Breast epithelium (tissue), 4 donors: ENCODE measurements at regions not wholly inside any gene's neighbourhood (a gene's known extent, or its start where the extent isn't known, plus 50 kb on each side); places are given as distances from the start of the nearest gene placed in this dataset.

Source experiments
- DNase-seq, 2 donors: peaks; one replicate each; pipeline ENCODE4 v3.0.0-alpha.2; 2019; ENCODE audit warnings: low spot score in 2 of 2
- H3K27ac ChIP-seq, 2 donors: fragments of 200-600 bp; sonication (generic) in 1 of 2; one replicate each; pipeline ENCODE4 v1.5.1; 2016 to 2019; ENCODE audit warnings: mild to moderate bottlenecking in 1 of 2
- H3K27me3 ChIP-seq, 2 donors: fragments of 200-600 bp; sonication (generic) in 1 of 2; one replicate each; pipeline versions ENCODE4 v1.5.1 to v1.6.0; 2017 to 2019; ENCODE audit warnings: control low read depth in 1 of 2, mild to moderate bottlenecking in 1 of 2
- H3K36me3 ChIP-seq: fragments of 200-600 bp; one replicate; pipeline ENCODE4 v1.5.1; 2019
- H3K4me1 ChIP-seq, 2 donors: fragments of 200-600 bp; sonication (generic); one replicate each; pipeline ENCODE4 v1.5.1; 2016 to 2019; ENCODE audit warnings: control low read depth in 1 of 2
- H3K4me3 ChIP-seq, 3 donors: fragments of 200-600 bp; sonication (generic); 1 replicate in 2 of 3; 2 replicates in 1 of 3; pipeline ENCODE4 v1.5.1; 2016 to 2019; ENCODE audit warnings: mild to moderate bottlenecking in 3 of 3, moderate library complexity in 2 of 3
- H3K9me3 ChIP-seq, 2 donors: fragments of 200-600 bp; sonication (generic) in 1 of 2; one replicate each; pipeline ENCODE4 v1.5.1; 2016 to 2019; ENCODE audit warnings: control low read depth in 1 of 2
- CTCF ChIP-seq, 3 donors: fragments of 450-650 bp; IDR thresholded peaks; one replicate each; pipeline ENCODE4 v1.5.1; 2016 to 2017; ENCODE audit warnings: antibody characterized with exemption in 3 of 3, mild to moderate bottlenecking in 3 of 3, moderate library complexity in 3 of 3
- POLR2A ChIP-seq: fragments of 450-650 bp; IDR thresholded peaks from one replicate; pipeline ENCODE4 v1.6.1; 2016; ENCODE audit warnings: antibody characterized with exemption, mild to moderate bottlenecking, moderate library complexity
- POLR2AphosphoS5 ChIP-seq, 3 donors: sonication (generic); formaldehyde crosslinking; IDR thresholded peaks; one replicate each; pipeline ENCODE4 v1.6.1; 2017; ENCODE audit warnings: antibody characterized with exemption in 3 of 3
- intact Hi-C: fragments of 100-400 bp; cut with DNase I; formaldehyde crosslinking; loops from one replicate; pipeline ENCODE4 v1.15.1; 2023; ENCODE audit warnings: low total_unique reads

- TF ChIP-seq POLR2A, result no peak
- TF ChIP-seq POLR2AphosphoS5 (IDR thresholded peaks at IDR 0.05), result peak in 1 of 3 donors; percentile 39
- no peak overlapping the region for H3K27ac ChIP-seq
- peak in 1 of 2 donors; percentile 58 for DNase-seq
- intact Hi-C loops, result no loop called here
- peaks cover 0 to 8% of the 10 kb centered on the region in 2 donors for H3K4me1 ChIP-seq
- no peak overlapping the region for H3K4me3 ChIP-seq
- H3K27me3 ChIP-seq, result no peaks in the 10 kb centered on the region
- H3K36me3 ChIP-seq, result no peaks in the 10 kb centered on the region
- H3K9me3 ChIP-seq, result no peaks in the 10 kb centered on the region
Observed at GRCh38 chr4:123244137-123244536, 152.5 kb upstream of the SPRY1 start.

GRCh38 chr4:123246085-123246484, 150.5 kb upstream of the SPRY1 start:
- Histone ChIP-seq H3K4me3 (no peak overlapping the region), H3K36me3 (no peaks in the 10 kb centered on the region), H3K9me3 (no peaks in the 10 kb centered on the region), H3K27me3 (no peaks in the 10 kb centered on the region), H3K27ac (peak overlapping the region; percentile 8 to 71), H3K4me1 (peaks cover 3 to 10% of the 10 kb centered on the region in 2 donors)
- TF ChIP-seq POLR2A, result no peak
- no peak for TF ChIP-seq POLR2AphosphoS5 (IDR thresholded peaks at IDR 0.05)
- TF ChIP-seq CTCF (IDR thresholded peaks at IDR 0.05), result no peak
- intact Hi-C loops, result no loop called here
- DNase-seq, result no peak

GRCh38 chr4:123248085-123248659, 148.4 kb upstream of the SPRY1 start:
- no peaks in the 10 kb centered on the region for H3K9me3 ChIP-seq
- H3K36me3 ChIP-seq, result no peaks in the 10 kb centered on the region
- TF ChIP-seq POLR2AphosphoS5 (IDR thresholded peaks at IDR 0.05) (no peak), CTCF (IDR thresholded peaks at IDR 0.05) (no peak), POLR2A (no peak)
- intact Hi-C loops, result no loop called here
- H3K4me3 ChIP-seq, result no peak overlapping the region
- peaks cover 4 to 10% of the 10 kb centered on the region in 2 donors for H3K4me1 ChIP-seq
- H3K27ac ChIP-seq, result peak overlapping the region; percentile 30 to 74
- no peak for DNase-seq
- no peaks in the 10 kb centered on the region for H3K27me3 ChIP-seq

GRCh38 chr4:123249821-123250220, 146.8 kb upstream of the SPRY1 start:
- DNase-seq, result no peak
- TF ChIP-seq POLR2A (no peak), CTCF (IDR thresholded peaks at IDR 0.05) (no peak), POLR2AphosphoS5 (IDR thresholded peaks at IDR 0.05) (no peak)
- peaks cover 4 to 10% of the 10 kb centered on the region in 2 donors for H3K4me1 ChIP-seq
- H3K9me3 ChIP-seq, result no peaks in the 10 kb centered on the region
- H3K27me3 ChIP-seq, result no peaks in the 10 kb centered on the region
- H3K27ac ChIP-seq, result peak overlapping the region; percentile 1 to 74
- H3K4me3 ChIP-seq, result no peak overlapping the region
- intact Hi-C loops, result no loop called here
- no peaks in the 10 kb centered on the region for H3K36me3 ChIP-seq

GRCh38 chr4:123250843-123251242, 145.8 kb upstream of the SPRY1 start:
- intact Hi-C loops, result no loop called here
- peak in 1 of 2 donors; percentile 38 for DNase-seq
- Histone ChIP-seq H3K4me3 (no peak overlapping the region), H3K4me1 (peaks cover 4 to 10% of the 10 kb centered on the region in 2 donors), H3K27ac (peak overlapping the region; percentile 1 to 49), H3K27me3 (no peaks in the 10 kb centered on the region), H3K9me3 (no peaks in the 10 kb centered on the region), H3K36me3 (no peaks in the 10 kb centered on the region)
- TF ChIP-seq CTCF (IDR thresholded peaks at IDR 0.05), result no peak
- no peak for TF ChIP-seq POLR2AphosphoS5 (IDR thresholded peaks at IDR 0.05)
- no peak for TF ChIP-seq POLR2A
